M059J (cell line): ENCODE measurements at regions not wholly inside any gene's neighbourhood (a gene's known extent, or its start where the extent isn't known, plus 50 kb on each side); places are given as distances from the start of the nearest gene placed in this dataset.

Experiments
- DNase-seq: peaks from one replicate; pipeline ENCODE4 v3.0.0-alpha.2; 2012; ENCODE audit warnings: low read depth

DNA sequence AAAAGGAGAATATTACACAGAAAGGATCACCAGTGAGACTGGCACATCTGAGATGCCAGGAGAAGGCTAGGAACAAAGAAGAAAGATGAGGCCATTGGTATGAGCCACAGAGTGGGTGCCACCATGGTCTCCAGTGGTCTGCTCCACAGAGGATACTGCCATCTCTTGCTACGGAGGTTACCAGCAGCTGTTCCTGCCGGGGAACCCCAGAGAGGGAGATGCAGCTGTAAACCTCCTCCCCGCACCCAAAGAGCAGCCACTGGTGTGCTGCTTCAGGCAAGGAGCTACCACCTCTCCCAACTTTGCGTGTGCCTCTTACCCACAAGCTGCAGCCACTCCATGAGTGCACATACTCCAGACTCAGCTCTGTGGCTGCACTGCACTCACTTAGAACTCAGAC is 201.5 kb upstream of the RTL1 start:
- no peak for DNase-seq

GRCh38 chr14:101108579-101109346 is 205.2 kb upstream of the RTL1 start:
- no peak for DNase-seq

DNA sequence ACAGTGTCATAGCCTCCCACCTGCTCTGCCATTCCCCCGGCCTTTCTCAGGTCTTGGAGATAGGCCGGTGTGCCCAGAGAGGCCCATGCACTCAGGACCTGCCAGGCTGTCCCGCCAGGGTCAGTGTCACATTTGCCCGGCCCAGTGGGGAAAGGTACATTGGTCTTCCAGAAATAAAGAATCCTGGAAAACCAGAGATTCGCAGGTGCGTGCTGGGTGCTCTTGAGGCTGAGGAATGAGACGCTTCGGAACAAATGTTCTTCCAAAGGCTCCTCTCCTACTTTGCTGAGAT is 205.8 kb upstream of the RTL1 start:
- no peak for DNase-seq

- no peak for DNase-seq
Observed at GRCh38 chr14:101109981-101110728, 206.6 kb upstream of the RTL1 start.

GRCh38 chr14:101110729-101111619 is 207.5 kb upstream of the RTL1 start:
- no peak for DNase-seq

DNA sequence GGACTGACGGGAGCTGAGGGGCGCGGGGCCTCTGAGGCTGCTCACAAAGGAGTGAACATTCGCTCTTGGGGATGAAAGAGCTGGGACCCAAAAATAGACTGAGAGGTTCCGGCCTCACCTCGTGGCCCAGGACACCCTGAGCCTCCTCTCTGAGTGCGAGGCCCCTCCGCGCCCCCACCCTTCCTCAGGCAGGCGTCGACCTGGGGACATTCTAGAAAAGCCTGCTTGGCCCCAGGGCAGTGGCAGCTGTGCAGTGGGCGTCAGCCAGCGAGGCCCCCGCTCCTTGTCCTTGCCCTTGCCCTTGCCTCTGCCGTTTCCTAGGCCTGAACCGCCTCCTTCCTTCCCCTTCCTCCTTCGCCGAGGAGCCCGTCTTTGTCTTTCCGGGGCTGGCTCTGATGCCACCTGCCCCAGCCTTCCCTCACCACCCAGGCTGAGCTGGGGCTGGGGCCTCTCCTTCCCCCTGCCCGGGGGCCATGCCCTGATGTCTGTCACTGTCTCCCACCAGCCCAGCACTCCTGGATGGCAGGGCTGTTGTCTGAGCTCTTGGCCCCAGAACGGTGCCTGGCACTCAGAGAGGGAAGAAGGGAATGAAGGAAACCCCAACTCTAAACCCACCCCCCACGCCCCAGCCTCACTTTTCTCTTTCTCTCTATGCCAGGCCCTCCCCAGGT is 208.2 kb upstream of the RTL1 start:
- DNase-seq, result no peak

GRCh38 chr14:101112351-101113107 is 209.0 kb upstream of the RTL1 start:
- no peak for DNase-seq

GRCh38 chr14:101113108-101113612 is 209.6 kb upstream of the RTL1 start:
- DNase-seq, result no peak

GRCh38 chr14:101113835-101114725 is 210.6 kb upstream of the RTL1 start:
- DNase-seq, result peak; percentile 20

DNA sequence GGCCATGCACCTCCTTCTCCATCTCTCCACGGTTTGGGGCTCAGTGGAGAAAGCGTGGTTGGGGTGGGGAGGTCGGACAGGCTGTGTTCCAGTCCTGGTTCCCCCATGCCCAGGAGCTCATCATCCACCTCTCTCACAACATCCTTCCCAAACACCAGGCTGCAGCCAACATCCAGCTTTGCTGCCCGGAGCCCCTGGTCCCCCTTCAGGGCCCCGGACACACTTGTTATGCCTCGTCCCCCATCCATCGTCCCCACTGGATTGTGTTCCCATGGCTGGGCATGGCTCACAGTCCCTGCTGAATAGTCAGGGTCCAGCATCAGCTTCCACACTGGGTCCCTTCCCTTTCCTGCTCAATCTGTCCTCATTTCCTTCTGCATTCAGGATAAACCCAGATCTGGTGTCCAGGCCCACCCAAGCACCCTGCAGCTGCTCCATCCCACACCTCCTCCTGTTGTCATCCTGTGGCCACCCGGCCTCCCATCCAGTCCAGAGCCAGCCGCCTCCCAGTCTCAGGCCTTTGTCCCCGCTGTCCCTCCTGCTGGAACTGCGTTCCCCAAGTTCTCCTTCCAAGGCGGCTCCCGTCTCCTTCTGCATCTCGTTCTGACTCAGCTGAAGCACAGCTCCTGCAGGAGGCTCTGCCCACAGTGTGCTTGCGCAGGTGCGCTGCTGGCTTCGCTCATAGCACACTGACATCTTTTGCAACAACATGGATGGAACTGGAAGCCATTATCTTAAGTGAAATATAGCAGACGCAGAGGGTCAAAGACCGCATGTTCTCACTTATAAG is 211.4 kb upstream of the RTL1 start:
- no peak for DNase-seq

- DNase-seq, result no peak
Observed at GRCh38 chr14:101115652-101116051, 212.1 kb upstream of the RTL1 start.

GRCh38 chr14:101116065-101116464 is 212.5 kb upstream of the RTL1 start:
- no peak for DNase-seq

DNA sequence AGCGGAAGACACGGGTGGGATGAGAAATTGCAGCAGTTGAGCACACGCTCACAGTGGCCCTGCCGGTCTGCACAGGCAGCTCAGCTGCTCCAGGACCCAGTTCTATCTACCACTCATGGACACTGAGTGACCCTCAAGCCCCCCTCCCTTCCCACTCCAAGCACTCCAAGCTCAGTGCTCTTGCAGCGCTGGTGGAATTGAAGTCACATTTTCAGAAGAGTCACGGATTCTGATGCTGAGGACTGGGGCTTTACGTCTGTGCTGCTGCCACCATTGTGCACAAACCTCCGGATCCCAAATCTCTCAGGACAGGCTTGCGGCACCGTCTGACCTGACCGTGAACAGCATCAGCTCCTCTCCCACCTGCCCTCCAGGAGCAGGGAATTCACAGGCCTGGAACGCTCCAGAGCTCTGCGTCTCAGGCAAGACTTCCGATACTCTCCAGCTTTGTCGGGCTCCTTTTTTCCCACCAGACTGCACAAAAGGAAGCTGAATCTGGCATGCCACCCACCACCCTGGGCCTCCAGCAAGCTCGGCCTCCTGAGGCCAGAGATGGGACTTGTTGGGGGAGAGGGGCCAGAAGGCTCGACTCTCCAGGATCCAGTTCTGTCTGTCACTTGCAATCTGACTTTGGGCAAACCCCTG is 213.1 kb upstream of the RTL1 start:
- DNase-seq, result no peak

DNA sequence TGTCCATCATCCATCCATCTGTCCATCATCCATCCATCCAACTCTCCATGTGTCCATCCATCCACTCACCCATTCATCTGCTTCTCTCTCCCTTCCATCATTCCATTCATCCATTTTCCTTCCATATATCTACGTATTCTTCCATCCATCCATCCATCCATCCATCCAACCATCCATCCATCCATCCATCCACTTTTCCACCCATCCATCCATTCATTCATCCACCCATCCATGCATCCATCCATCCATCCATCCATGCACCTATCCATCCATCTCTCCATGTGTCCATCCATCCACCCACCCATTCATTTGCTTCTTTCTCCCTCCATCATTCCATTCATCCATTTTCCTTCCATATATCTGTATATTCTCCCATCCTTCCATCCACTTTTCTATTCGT is 214.0 kb upstream of the RTL1 start:
- DNase-seq, result no peak

DNA sequence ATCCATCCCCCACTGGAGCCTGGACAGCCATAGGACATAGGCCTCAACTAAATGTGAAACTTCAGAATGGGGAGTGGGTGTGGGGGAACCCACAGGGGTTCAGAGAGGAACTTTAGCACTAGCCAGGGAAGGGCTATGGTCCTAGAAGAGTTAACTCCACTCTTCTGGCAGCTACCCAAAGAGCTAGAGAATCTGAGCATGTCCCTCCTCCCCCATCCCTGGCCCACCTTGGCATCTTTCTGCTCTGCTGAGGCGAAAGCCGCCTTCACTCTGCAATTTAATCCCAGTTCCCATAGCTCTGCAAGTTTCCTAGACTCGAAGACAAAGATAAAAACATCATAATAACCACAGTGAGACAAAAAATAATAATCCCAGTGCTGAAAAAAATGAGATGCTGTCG is 214.7 kb upstream of the RTL1 start:
- no peak for DNase-seq

DNA sequence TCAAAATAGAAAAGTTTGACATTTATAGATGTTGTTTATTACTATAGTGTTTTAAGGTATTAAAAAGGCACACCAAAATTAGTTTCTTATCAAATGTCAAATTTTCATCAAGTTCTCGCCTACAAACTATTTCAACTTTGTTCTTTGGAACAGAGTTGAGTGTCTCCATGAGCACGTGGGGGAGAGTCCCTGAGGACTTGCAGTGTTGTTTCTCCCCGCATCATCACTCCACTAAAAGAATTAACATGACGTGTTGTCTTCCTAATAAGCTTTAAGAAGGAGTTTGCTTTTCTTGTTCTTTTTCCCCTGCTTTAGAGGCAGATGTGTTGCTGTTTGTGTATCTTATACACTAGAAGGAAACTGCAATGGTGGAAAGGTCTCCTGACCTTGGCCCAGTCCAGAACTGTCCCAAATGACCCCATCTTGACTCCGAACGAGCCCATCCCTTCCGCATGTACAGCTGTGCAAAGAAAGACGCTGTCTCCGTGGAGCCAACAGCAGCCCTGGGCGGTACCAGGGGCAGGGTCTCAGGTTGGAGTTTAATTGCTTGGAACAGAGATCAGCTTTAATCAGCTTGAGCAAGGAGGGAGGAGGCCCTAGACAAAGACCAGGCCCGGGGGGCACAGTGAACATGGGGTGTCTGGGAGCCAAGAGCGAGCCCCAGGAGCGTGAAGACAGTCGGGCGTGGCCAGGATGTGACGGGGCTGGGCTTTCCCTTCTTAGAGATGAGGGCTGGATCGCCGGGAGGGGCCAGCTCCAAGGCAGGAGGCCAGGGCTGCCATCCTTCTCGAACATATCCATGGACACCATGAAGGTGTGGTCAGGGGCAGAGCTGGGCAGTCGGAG is 215.4 kb upstream of the RTL1 start:
- no peak for DNase-seq

GRCh38 chr14:101119830-101120571 is 216.5 kb upstream of the RTL1 start:
- DNase-seq, result no peak
